Spleen (tissue), 11 donors: ENCODE measurements at regions not wholly inside any gene's neighbourhood (a gene's known extent, or its start where the extent isn't known, plus 50 kb on each side); places are given as distances from the start of the nearest gene placed in this dataset.

Experiments used
- DNase-seq: peaks from one replicate; pipeline ENCODE4 v3.0.0-alpha.2; 2020
- H3K27ac ChIP-seq, 8 donors: fragments of 200-600 bp; sonication (generic) in 7 of 8; 1 replicate in 4 of 8; 2 replicates in 4 of 8; pipeline versions ENCODE4 v1.5.0 to v1.8.0; 2016 to 2021; ENCODE audit warnings: inconsistent platforms in 4 of 8, mild to moderate bottlenecking in 4 of 8, moderate library complexity in 1 of 8
- H3K27me3 ChIP-seq, 7 donors: fragments of 200-600 bp; sonication (generic) in 6 of 7; replicated peaks in 1 of 7; 1 replicate in 4 of 7; 2 replicates in 3 of 7; pipeline versions ENCODE4 v1.5.0 to v1.8.0; 2016 to 2021; ENCODE audit warnings: inconsistent platforms in 3 of 7, mild to moderate bottlenecking in 1 of 7
- H3K36me3 ChIP-seq, 6 donors: fragments of 200-600 bp; sonication (generic) in 5 of 6; 1 replicate in 4 of 6; 2 replicates in 2 of 6; pipeline versions ENCODE4 v1.5.0 to v1.8.0; 2016 to 2021; ENCODE audit warnings: inconsistent platforms in 2 of 6
- H3K4me1 ChIP-seq, 6 donors: fragments of 200-600 bp; sonication (generic) in 5 of 6; 1 replicate in 3 of 6; 2 replicates in 3 of 6; pipeline versions ENCODE4 v1.5.0 to v1.8.0; 2016 to 2021; ENCODE audit warnings: inconsistent platforms in 3 of 6
- H3K4me3 ChIP-seq, 8 donors: fragments of 200-600 bp; sonication (generic) in 7 of 8; 1 replicate in 4 of 8; 2 replicates in 4 of 8; pipeline versions ENCODE4 v1.5.0 to v1.8.0; 2016 to 2021; ENCODE audit warnings: inconsistent platforms in 4 of 8, mild to moderate bottlenecking in 4 of 8, moderate library complexity in 2 of 8
- H3K9me3 ChIP-seq, 8 donors: fragments of 200-600 bp; sonication (generic) in 7 of 8; 1 replicate in 4 of 8; 2 replicates in 4 of 8; pipeline versions ENCODE4 v1.5.0 to v1.8.0; 2016 to 2021; ENCODE audit warnings: inconsistent platforms in 4 of 8
- CTCF ChIP-seq, 11 experiments: fragments of 200-600 bp in 7 of 11; fragments of 450-650 bp in 4 of 11; sonication (generic) in 4 of 11; IDR thresholded peaks in 8 of 11; conservative IDR thresholded peaks in 3 of 11; 1 replicate in 7 of 11; 2 replicates in 4 of 11; pipeline versions ENCODE4 v1.4.0 to v1.8.0; 2016 to 2021; ENCODE audit warnings: antibody characterized with exemption in 11 of 11, inconsistent platforms in 4 of 11, mild to moderate bottlenecking in 1 of 11
- POLR2A ChIP-seq, 3 donors: fragments of 450-650 bp; IDR thresholded peaks; one replicate each; pipeline ENCODE4 v1.5.1; 2017; ENCODE audit warnings: antibody characterized with exemption in 3 of 3, mild to moderate bottlenecking in 1 of 3
- POLR2AphosphoS5 ChIP-seq, 3 donors: sonication (generic); formaldehyde crosslinking; IDR thresholded peaks; one replicate each; pipeline ENCODE4 v1.5.1; 2017; ENCODE audit warnings: antibody characterized with exemption in 3 of 3
- WGBS, 5 donors: extraction: QIAGEN DNeasy Blood & Tissue Kit in 3 of 5; methylation state at CpG; one replicate each; pipeline versions ENCODE4 v1.1.5 to v1.1.7; 2013 to 2018; 5-methylcytosine and 5-hydroxymethylcytosine counted together
- intact Hi-C: fragments of 100-400 bp; cut with DNase I; formaldehyde crosslinking; loops from one replicate; pipeline ENCODE4 v1.15.0; 2023; ENCODE audit warnings: low total_unique reads
- donor health status: healthy with polysubstance abuse.
- donor health status: DM: no; HTN: no; CAD: no; lungs with moderate emphysema.
- donor health status: DM: no; HTN: no; CAD: no.
- donor health status: Bipolar disorder and iron deficiency.
- donor health status: healthy.
- donor health status: DM: no; HTN: no; CAD: no.
- donor health status: DM: yes; HTN: yes; CAD: no.

GRCh38 chr10:55368467-55368866 lies 567.4 kb upstream of the PCDH15 start:
- H3K9me3 ChIP-seq, result no peaks in the 10 kb centered on the region
- H3K4me1 ChIP-seq, result no peaks in the 10 kb centered on the region
- WGBS, 5 donors, result 75 to 80% (median 77%) methylated on average over 2 of the region's 2 CpGs
- DNase-seq, result no peak
- intact Hi-C loops, result no loop called here
- H3K4me3 ChIP-seq, result no peak overlapping the region
- TF ChIP-seq POLR2AphosphoS5 (IDR thresholded peaks at IDR 0.05) (no peak), CTCF (IDR thresholded peaks at IDR 0.05 in 8 of 11, conservative IDR thresholded peaks at IDR 0.05 in 3 of 11) (no peak), POLR2A (IDR thresholded peaks at IDR 0.05) (no peak)
- no peak overlapping the region for H3K27ac ChIP-seq
- no peaks in the 10 kb centered on the region for H3K36me3 ChIP-seq
- no peaks in the 10 kb centered on the region for H3K27me3 ChIP-seq

GRCh38 chr10:55367555-55367954 lies 566.5 kb upstream of the PCDH15 start:
- intact Hi-C loops, result no loop called here
- H3K27me3 ChIP-seq, result no peaks in the 10 kb centered on the region
- no peak overlapping the region for H3K27ac ChIP-seq
- DNase-seq, result no peak
- no peaks in the 10 kb centered on the region for H3K4me1 ChIP-seq
- TF ChIP-seq CTCF (IDR thresholded peaks at IDR 0.05 in 8 of 11, conservative IDR thresholded peaks at IDR 0.05 in 3 of 11), result no peak
- TF ChIP-seq POLR2AphosphoS5 (IDR thresholded peaks at IDR 0.05), result no peak
- no peak for TF ChIP-seq POLR2A (IDR thresholded peaks at IDR 0.05)
- H3K36me3 ChIP-seq, result no peaks in the 10 kb centered on the region
- no peaks in the 10 kb centered on the region for H3K9me3 ChIP-seq
- H3K4me3 ChIP-seq, result no peak overlapping the region

GRCh38 chr10:55358539-55358938 lies 557.5 kb upstream of the PCDH15 start:
- intact Hi-C loops, result no loop called here
- Histone ChIP-seq H3K4me3 (no peak overlapping the region), H3K4me1 (no peaks in the 10 kb centered on the region), H3K36me3 (no peaks in the 10 kb centered on the region), H3K9me3 (peaks cover 0 to 5% (median 0%) of the 10 kb centered on the region in 8 donors), H3K27ac (no peak overlapping the region), H3K27me3 (no peaks in the 10 kb centered on the region)
- DNase-seq, result no peak
- TF ChIP-seq CTCF (IDR thresholded peaks at IDR 0.05 in 8 of 11, conservative IDR thresholded peaks at IDR 0.05 in 3 of 11), result no peak
- no peak for TF ChIP-seq POLR2AphosphoS5 (IDR thresholded peaks at IDR 0.05)
- TF ChIP-seq POLR2A (IDR thresholded peaks at IDR 0.05), result no peak
- WGBS, 5 donors, result 81 to 95% (median 91%) methylated on average over 2 of the region's 2 CpGs

- DNase-seq, result no peak
- WGBS, 5 donors, result 59 to 89% (median 78%) methylated on average over 1 of the region's 1 CpG
- Histone ChIP-seq H3K27me3 (no peaks in the 10 kb centered on the region), H3K4me1 (no peaks in the 10 kb centered on the region), H3K9me3 (peaks cover 0 to 5% (median 0%) of the 10 kb centered on the region in 8 donors), H3K4me3 (no peak overlapping the region), H3K27ac (no peak overlapping the region), H3K36me3 (no peaks in the 10 kb centered on the region)
- TF ChIP-seq POLR2A (IDR thresholded peaks at IDR 0.05) (no peak), POLR2AphosphoS5 (IDR thresholded peaks at IDR 0.05) (no peak), CTCF (IDR thresholded peaks at IDR 0.05 in 8 of 11, conservative IDR thresholded peaks at IDR 0.05 in 3 of 11) (no peak)
- intact Hi-C loops, result no loop called here
Observed at GRCh38 chr10:55353414-55353813, 552.4 kb upstream of the PCDH15 start.
